CD4-positive, alpha-beta memory T cell (primary cell): ENCODE measurements at regions not wholly inside any gene's neighbourhood (a gene's known extent, or its start where the extent isn't known, plus 50 kb on each side); places are given as distances from the start of the nearest gene placed in this dataset.
"Not testable (repeated sequence)": the region's sequence is repeated elsewhere in the genome, so short reads cannot be mapped to it uniquely, and the experiment has no call there.

ENCODE experiments used
- CTCF ChIA-PET: fragments of 350-600 bp; sonication (Branson Sonifier 250); formaldehyde crosslinking; loops from one replicate; lab custom pipeline; 2021; ENCODE audit warnings: inconsistent platforms; ENCODE audit not compliant: partially characterized antibody; lab: Charles Lee
- POLR2A ChIA-PET: fragments of 350-600 bp; sonication (Branson Sonifier 250); formaldehyde crosslinking; loops from one replicate; lab custom pipeline; 2021; ENCODE audit not compliant: partially characterized antibody; lab: Charles Lee
- DNase-seq, 5 donors: peaks; one replicate each; pipeline versions ENCODE4 v3.0.0 to v3.0.0-alpha.2; 2020 to 2022; ENCODE audit warnings: mixed read lengths in 1 of 5
- H3K27ac ChIP-seq: one replicate; pipeline ENCODE4 v1.7.0; 2013; ENCODE audit warnings: low read depth, low read length
- H3K27me3 ChIP-seq: 2 replicates; pipeline ENCODE4 v1.7.0; 2013; ENCODE audit warnings: mild to moderate bottlenecking, low read length, moderate library complexity; ENCODE audit not compliant: insufficient read depth
- H3K36me3 ChIP-seq: 2 replicates; pipeline ENCODE4 v1.7.0; 2013; ENCODE audit warnings: mild to moderate bottlenecking, low read length, moderate library complexity; ENCODE audit not compliant: insufficient read depth
- H3K4me1 ChIP-seq: 2 replicates; pipeline ENCODE4 v1.7.0; 2013; ENCODE audit warnings: mild to moderate bottlenecking, low read length, moderate library complexity; ENCODE audit not compliant: insufficient read depth
- H3K4me3 ChIP-seq, 2 donors: one replicate each; pipeline ENCODE4 v1.7.0; 2013; ENCODE audit warnings: low read length in 2 of 2, mild to moderate bottlenecking in 1 of 2
- H3K9me3 ChIP-seq, 2 donors: one replicate each; pipeline ENCODE4 v1.7.0; 2013; ENCODE audit warnings: low read length in 2 of 2, control low read depth in 1 of 2; ENCODE audit not compliant: control insufficient read depth in 1 of 2
- H3K27ac Mint-ChIP-seq, 7 donors: one replicate each; pipeline ENCODE4 v1.8.0; 2020 to 2021; ENCODE audit warnings: mixed read lengths in 7 of 7, mild to moderate bottlenecking in 6 of 7, inconsistent platforms in 3 of 7, moderate library complexity in 3 of 7
- H3K27me3 Mint-ChIP-seq, 2 donors: one replicate each; pipeline ENCODE4 v1.8.0; 2020 to 2021; ENCODE audit warnings: mixed read lengths in 2 of 2
- H3K36me3 Mint-ChIP-seq, 2 donors: one replicate each; pipeline ENCODE4 v1.8.0; 2020 to 2021; ENCODE audit warnings: mixed read lengths in 2 of 2, inconsistent platforms in 1 of 2, mild to moderate bottlenecking in 1 of 2
- H3K4me1 Mint-ChIP-seq, 4 donors: one replicate each; pipeline ENCODE4 v1.8.0; 2020 to 2021; ENCODE audit warnings: mixed read lengths in 4 of 4, mild to moderate bottlenecking in 1 of 4
- H3K4me3 Mint-ChIP-seq, 8 donors: one replicate each; pipeline ENCODE4 v1.8.0; 2020 to 2021; ENCODE audit warnings: mixed read lengths in 8 of 8, mild to moderate bottlenecking in 7 of 8, moderate library complexity in 6 of 8, inconsistent platforms in 3 of 8
- H3K9me3 Mint-ChIP-seq, 8 donors: one replicate each; pipeline ENCODE4 v1.8.0; 2020 to 2021; ENCODE audit warnings: mixed read lengths in 8 of 8, mild to moderate bottlenecking in 5 of 8, inconsistent platforms in 3 of 8, moderate library complexity in 1 of 8
- intact Hi-C: fragments of 100-400 bp; cut with micrococcal nuclease; formaldehyde crosslinking; loops from one replicate; pipeline ENCODE4 v1.15.1; 2023

DNA sequence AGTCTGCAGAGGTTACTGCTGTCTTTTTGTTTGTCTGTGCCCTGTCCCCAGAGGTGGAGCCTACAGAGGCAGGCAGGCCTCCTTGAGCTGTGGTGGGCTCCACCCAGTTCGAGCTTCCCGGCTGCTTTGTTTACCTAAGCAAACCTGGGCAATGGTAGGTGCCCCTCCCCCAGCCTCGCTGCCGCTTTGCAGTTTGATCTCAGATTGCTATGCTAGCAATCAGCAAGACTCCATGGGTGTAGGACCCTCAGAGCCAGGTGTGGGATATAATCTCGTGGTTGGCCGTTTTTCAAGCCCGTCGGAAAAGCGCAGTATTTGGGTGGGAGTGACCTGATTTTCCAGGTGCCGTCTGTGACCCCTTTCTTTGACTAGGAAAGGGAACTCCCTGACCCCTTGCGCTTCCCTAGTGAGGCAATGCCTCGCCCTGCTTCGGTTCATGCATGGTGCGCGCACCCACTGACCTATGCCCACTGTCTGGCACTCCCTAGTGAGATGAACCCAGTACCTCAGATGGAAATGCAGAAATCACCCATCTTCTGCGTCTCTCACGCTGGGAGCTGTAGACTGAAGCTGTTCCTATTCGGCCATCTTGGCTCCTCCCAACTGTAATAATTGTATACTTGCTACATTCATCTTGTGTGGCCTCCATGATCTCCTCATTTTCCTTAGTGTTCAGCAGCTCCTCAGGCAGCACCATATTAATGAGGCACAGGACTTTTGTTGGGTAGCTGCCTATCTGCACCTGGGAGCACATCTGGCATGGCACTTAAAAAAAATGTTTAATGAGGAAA lies 391.4 kb downstream of the BCKDHB start:
- H3K4me1 Mint-ChIP-seq, H3K9me3 Mint-ChIP-seq, intact Hi-C loops, H3K27ac ChIP-seq, DNase-seq, CTCF ChIA-PET, H3K4me1 ChIP-seq, H3K27me3 Mint-ChIP-seq, H3K27me3 ChIP-seq, H3K36me3 Mint-ChIP-seq, H3K27ac Mint-ChIP-seq, H3K4me3 Mint-ChIP-seq, H3K4me3 ChIP-seq, POLR2A ChIA-PET, H3K9me3 ChIP-seq, H3K36me3 ChIP-seq: not testable (repeated sequence)

DNA sequence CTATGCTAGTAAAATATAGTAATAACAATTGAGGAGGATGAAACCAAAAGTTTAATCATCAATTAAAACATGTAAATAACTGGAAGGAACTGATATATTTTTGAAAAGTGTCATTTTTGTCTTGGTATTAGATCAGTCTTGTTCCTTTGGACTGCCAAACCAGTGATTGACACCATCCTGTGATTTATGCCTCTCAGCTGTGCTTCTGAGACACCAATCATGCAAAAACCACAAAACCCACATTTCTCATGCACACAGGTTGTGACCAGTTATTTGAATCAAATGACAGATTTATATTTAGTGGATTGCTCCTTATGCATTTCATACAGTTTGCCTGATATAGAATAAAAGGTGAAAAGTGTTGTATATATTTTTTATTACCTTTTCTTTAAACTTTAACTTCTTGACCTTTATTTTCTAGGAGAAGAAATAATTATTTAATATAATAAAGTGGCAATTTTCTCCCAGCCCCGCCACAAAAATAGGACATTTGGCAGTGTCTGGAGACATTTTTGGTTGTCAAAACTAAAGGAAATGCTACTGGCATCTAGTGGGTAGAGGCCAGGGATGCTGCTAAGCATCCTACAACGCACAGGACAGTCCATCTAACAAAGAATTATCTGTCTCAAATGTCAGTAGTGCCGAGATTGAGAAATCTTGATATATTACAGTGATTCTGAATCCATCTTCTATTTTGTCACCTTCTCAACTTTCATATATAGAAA lies 383.6 kb downstream of the BCKDHB start:
- Histone ChIP-seq H3K4me1 (no peaks in the 10 kb centered on the region), H3K27ac (no peak overlapping the region), H3K36me3 (no peaks in the 10 kb centered on the region), H3K27me3 (no peaks in the 10 kb centered on the region), H3K4me3 (no peak overlapping the region), H3K9me3 (no peaks in the 10 kb centered on the region)
- DNase-seq, result no peak
- Mint-ChIP-seq H3K4me3 (no peak overlapping the region), H3K4me1 (no peaks in the 10 kb centered on the region), H3K27ac (no peak overlapping the region), H3K9me3 (peaks cover 0 to 5% (median under 1%) of the 10 kb centered on the region in 8 donors), H3K27me3 (no peaks in the 10 kb centered on the region), H3K36me3 (no peaks in the 10 kb centered on the region)
- POLR2A ChIA-PET, result no interaction called here
- CTCF ChIA-PET, result no interaction called here
- intact Hi-C loops, result no loop called here

DNA sequence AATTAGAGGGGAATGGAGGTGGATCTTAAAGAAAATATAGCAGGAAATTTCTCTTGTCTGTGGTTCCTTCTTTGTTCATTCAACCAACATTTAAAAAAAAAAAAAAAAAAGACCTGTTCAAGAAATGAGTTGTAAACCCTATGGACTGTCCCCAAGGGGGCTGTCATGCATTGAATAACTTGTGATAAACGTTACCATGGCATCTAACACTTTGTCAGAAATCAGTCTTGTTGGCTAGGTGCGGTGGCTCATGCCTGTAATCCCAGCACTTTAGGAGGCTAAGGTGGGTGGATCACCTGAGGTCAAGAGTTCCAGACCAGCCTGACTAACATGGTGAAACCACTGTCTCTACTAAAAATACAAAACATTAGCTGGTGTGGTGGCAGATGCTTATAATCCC lies 381.7 kb downstream of the BCKDHB start:
- H3K4me1 ChIP-seq, result no peaks in the 10 kb centered on the region
- POLR2A ChIA-PET, result no interaction called here
- no peaks in the 10 kb centered on the region for H3K27me3 ChIP-seq
- no peak for DNase-seq
- no peak overlapping the region for H3K27ac Mint-ChIP-seq
- H3K9me3 Mint-ChIP-seq, result peaks cover 0 to 5% (median under 1%) of the 10 kb centered on the region in 8 donors
- H3K27me3 Mint-ChIP-seq, result no peaks in the 10 kb centered on the region
- H3K4me3 ChIP-seq, result no peak overlapping the region
- H3K27ac ChIP-seq, result no peak overlapping the region
- no peaks in the 10 kb centered on the region for H3K9me3 ChIP-seq
- no peaks in the 10 kb centered on the region for H3K36me3 ChIP-seq
- H3K36me3 Mint-ChIP-seq, result no peaks in the 10 kb centered on the region
- intact Hi-C loops, result no loop called here
- H3K4me3 Mint-ChIP-seq, result no peak overlapping the region
- no peaks in the 10 kb centered on the region for H3K4me1 Mint-ChIP-seq
- CTCF ChIA-PET, result interaction anchor here (0.6 kb wide), 1 partner anchor 59 kb away, joined by 3 read pairs; no protein-coding TSS in a partner anchor

DNA sequence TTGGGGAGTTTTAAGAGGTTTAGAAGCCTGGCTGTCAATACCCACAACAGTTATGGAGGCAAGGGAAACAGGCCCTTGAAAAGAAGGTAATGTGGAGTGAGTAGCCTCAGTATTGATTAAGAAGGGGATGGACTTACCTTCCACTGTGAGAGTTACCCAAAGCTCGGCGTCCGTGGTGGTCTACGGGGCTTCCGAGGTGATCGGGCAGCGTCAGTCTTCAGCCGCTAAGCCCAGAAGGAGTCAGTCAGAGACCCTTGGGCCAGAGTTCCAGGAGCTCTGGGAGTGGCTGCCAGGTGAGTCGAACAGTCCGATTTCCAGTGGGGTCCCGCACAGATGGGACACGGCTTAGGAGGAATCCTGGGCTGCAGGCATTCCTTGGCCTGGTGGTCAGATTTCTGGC lies 379.0 kb downstream of the BCKDHB start:
- H3K36me3 ChIP-seq, H3K9me3 Mint-ChIP-seq, H3K4me3 Mint-ChIP-seq, H3K4me1 Mint-ChIP-seq, H3K27ac Mint-ChIP-seq, H3K27ac ChIP-seq, DNase-seq, H3K27me3 ChIP-seq, H3K36me3 Mint-ChIP-seq, intact Hi-C loops, POLR2A ChIA-PET, H3K27me3 Mint-ChIP-seq, CTCF ChIA-PET, H3K4me1 ChIP-seq, H3K4me3 ChIP-seq, H3K9me3 ChIP-seq: not testable (repeated sequence)

DNA sequence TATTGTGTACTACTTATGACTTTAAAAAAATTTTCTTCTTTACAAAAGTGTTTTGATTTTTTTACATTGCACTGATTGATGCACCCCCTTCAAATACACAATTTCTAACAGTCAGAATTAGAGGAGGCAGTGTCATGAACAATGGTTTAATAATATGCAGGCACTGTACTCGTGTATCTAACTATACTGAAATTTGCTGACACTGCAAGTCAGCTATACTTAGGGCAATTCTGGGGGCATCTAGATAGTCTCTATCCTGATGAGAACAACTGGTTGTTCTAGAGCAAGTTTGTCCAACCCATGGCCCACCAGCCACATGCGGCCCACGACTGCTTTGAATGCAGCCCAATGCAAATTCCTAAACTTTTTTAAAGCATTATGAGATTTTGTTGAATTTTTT lies 375.6 kb downstream of the BCKDHB start:
- ChIA-PET POLR2A (no interaction called here), CTCF (no interaction called here)
- H3K9me3 Mint-ChIP-seq, result peaks cover 0 to 3% (median 0%) of the 10 kb centered on the region in 8 donors
- no peak overlapping the region for H3K27ac Mint-ChIP-seq
- intact Hi-C loops, result no loop called here
- Histone ChIP-seq H3K27me3 (no peaks in the 10 kb centered on the region), H3K9me3 (no peaks in the 10 kb centered on the region), H3K4me3 (no peak overlapping the region), H3K27ac (no peak overlapping the region), H3K4me1 (no peaks in the 10 kb centered on the region), H3K36me3 (no peaks in the 10 kb centered on the region)
- H3K36me3 Mint-ChIP-seq, result no peaks in the 10 kb centered on the region
- no peak for DNase-seq
- no peaks in the 10 kb centered on the region for H3K27me3 Mint-ChIP-seq
- H3K4me1 Mint-ChIP-seq, result no peaks in the 10 kb centered on the region
- H3K4me3 Mint-ChIP-seq, result no peak overlapping the region

- no peak for DNase-seq
- Mint-ChIP-seq H3K4me3 (no peak overlapping the region), H3K9me3 (peaks cover 0 to 3% (median 0%) of the 10 kb centered on the region in 8 donors), H3K4me1 (no peaks in the 10 kb centered on the region), H3K27ac (no peak overlapping the region), H3K27me3 (no peaks in the 10 kb centered on the region), H3K36me3 (no peaks in the 10 kb centered on the region)
- intact Hi-C loops, result no loop called here
- POLR2A ChIA-PET, result no interaction called here
- CTCF ChIA-PET, result no interaction called here
- no peaks in the 10 kb centered on the region for H3K27me3 ChIP-seq
- H3K9me3 ChIP-seq, result no peaks in the 10 kb centered on the region
- H3K27ac ChIP-seq, result no peak overlapping the region
- H3K4me1 ChIP-seq, result no peaks in the 10 kb centered on the region
- no peak overlapping the region for H3K4me3 ChIP-seq
- H3K36me3 ChIP-seq, result no peaks in the 10 kb centered on the region
These were observed 374.1 kb downstream of the BCKDHB start for GRCh38 chr6:80480421-80481157.

- H3K9me3 Mint-ChIP-seq, result peaks cover 0 to 3% (median 0%) of the 10 kb centered on the region in 8 donors
- no peak for DNase-seq
- Histone ChIP-seq H3K27me3 (no peaks in the 10 kb centered on the region), H3K4me3 (no peak overlapping the region), H3K36me3 (no peaks in the 10 kb centered on the region), H3K27ac (no peak overlapping the region), H3K4me1 (no peaks in the 10 kb centered on the region), H3K9me3 (no peaks in the 10 kb centered on the region)
- no peak overlapping the region for H3K4me3 Mint-ChIP-seq
- H3K27me3 Mint-ChIP-seq, result no peaks in the 10 kb centered on the region
- H3K4me1 Mint-ChIP-seq, result no peaks in the 10 kb centered on the region
- POLR2A ChIA-PET, result no interaction called here
- H3K36me3 Mint-ChIP-seq, result no peaks in the 10 kb centered on the region
- intact Hi-C loops, result no loop called here
- no peak overlapping the region for H3K27ac Mint-ChIP-seq
- CTCF ChIA-PET, result no interaction called here
These were observed 371.6 kb downstream of the BCKDHB start for GRCh38 chr6:80478030-80478429.
